HG02943 (cell line): ENCODE measurements at regions not wholly inside any gene's neighbourhood (a gene's known extent, or its start where the extent isn't known, plus 50 kb on each side); places are given as distances from the start of the nearest gene placed in this dataset.

Experiments
- ATAC-seq: cut with Tn5 transposase; IDR thresholded peaks from one replicate; pipeline ENCODE4 v1.9.1; 2021; ENCODE audit warnings: mild to moderate bottlenecking, low read depth, moderate library complexity; ENCODE audit not compliant: unreplicated experiment

GRCh38 chr6:133818320-133818719, 70.6 kb upstream of the TCF21 start:
- ATAC-seq, result no peak

DNA sequence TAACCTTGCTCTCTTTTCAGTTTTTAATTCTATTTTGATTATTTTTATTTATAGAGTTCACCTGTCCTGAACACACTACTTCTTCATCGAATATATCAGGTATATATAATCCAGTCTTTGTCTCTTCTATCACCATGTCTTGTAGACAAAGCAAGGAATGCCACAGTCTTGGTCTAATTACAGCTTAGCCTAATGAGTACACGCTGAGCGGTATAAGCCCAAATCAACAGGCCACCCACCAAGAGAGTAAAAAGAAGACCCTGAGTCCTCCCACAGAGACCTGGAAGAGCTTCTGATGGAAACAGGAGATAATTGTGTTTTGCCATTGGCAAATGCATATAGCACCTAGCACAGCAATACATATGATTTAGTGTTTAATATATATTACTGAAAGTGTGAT, 68.7 kb upstream of the TCF21 start:
- ATAC-seq, result no peak

DNA sequence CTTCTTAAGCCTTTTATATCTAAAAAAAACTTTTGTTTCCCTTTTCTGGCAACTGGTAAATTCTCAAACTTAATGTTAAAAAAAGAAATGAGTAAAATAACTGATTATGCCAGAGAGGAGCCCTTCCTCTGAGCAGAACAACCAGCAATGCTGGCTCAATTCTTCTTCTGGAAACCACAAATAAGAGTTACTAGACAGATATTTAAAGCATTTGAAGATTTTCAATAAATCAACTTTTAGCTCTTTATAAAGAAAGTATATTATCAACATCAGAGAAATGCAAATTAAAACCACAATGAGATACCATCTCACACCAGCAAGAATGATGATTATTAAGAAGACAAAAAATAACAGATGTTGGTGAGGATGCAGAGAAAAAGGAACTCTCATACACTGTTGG, 61.1 kb upstream of the TCF21 start:
- ATAC-seq, result no peak

DNA sequence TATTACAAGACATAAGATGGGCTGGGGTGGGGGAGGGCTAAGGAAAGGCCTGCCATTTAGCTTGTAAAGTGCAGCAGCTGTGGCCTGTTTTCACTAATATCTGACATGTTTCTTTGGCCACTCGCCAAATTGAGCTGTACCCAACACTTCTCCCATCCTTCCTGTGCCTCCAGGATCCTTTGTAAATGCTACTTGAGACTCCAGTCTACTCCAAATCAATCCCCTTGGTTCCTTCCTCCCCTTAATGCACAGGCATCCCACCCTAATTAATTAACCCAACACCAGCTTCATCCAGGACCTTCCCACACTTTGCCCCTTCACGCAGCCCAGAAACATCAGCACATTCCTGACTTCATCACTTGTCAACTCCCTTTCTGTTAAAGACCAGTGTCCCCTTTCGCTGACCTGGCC, 55.0 kb upstream of the TCF21 start:
- no peak for ATAC-seq

DNA sequence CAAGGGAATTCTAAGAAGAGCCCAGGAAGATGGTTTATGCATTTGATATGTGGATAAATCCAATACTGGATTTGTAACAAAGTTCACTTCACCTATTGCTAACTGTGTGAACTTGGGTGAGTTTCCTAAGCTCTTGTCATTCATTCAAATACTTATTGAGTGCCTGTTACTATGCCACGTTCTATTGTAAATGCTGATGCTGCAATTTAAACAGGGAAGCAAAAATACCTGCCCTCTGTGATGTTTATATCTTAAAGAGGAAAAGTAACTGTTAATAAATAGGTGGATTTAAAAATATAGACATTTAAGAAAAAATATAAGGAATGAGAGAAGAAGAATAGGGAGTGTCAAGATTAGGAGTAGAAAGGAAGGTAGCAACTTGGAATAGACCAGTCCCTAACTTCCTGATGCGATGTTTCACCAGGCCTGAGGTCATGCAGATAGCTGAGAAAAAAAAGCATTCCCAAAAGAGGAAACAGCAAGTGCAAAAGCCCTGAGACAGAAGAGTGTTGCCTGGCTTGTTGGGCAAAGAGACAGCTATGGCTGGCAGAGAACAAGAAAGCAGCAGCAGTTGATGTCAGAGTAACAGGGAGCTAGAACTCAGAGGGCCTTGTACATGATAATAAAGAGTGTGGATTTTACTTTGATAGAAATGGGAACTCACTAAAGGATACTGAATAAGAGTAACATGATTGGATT, 54.3 kb upstream of the TCF21 start:
- ATAC-seq, result no peak

DNA sequence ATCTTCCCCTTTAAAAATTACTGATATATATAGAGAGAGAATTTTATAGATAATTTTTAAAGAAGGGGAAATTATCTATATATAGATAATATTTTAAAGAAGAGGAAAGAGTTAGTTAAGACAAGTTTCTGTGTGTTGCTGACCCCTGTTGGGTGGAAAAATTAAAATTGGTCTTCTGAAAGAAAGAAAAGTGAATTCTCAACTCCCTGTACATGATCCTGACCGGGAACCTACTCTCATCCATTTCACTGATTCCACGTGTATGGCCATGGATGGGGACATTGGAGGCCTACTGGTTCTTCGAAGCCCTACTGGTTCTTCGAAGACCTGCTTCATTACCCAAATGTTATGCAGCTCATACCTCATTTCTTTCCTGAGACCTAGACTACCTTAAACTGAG, 53.0 kb upstream of the TCF21 start:
- ATAC-seq, result no peak

DNA sequence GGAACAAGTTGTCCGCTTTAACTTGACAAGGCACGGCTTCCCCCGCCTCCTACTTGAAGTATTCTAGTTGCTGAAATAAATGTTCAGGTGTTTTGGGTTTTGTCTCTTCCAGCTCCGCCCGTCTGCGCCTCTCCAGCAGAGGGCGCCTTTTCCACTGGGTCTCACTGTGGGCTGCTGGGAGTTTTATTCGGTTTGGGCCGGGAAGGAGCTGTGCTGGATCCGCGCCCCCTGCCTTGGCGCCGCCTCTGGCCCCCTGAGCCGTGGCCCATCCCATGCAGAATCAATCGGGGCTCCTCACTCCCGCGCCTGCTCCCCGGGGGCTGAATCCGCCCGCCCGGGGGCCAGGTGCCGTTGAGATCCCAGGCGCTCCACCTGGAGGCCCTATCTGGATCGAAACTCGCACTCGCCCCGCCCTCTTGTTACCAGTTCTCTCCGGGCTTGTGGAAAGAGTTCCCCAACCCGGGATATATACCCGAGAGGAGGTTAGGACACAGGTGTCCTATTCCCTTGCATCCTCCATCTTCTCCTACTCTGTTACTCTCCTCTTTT, 51.0 kb upstream of the TCF21 start:
- no peak for ATAC-seq
